MM.1S (cell line): ENCODE measurements at regions not wholly inside any gene's neighbourhood (a gene's known extent, or its start where the extent isn't known, plus 50 kb on each side); places are given as distances from the start of the nearest gene placed in this dataset.
"Not testable (repeated sequence)": the region's sequence is repeated elsewhere in the genome, so short reads cannot be mapped to it uniquely, and the experiment has no call there.

Source experiments
- DNase-seq: peaks from one replicate; pipeline ENCODE4 v3.0.0-alpha.2; 2015
- H2AFZ ChIP-seq: fragments of 300-600 bp; sonication (generic); 2 replicates; pipeline ENCODE4 v1.6.0; 2016; ENCODE audit warnings: antibody characterized with exemption, low read length
- H3F3A ChIP-seq: fragments of 300-600 bp; sonication (generic); 2 replicates; pipeline ENCODE4 v1.6.1; 2016; ENCODE audit warnings: mild to moderate bottlenecking, antibody characterized with exemption, low read length, moderate library complexity, mixed read lengths; ENCODE audit not compliant: insufficient read depth
- H3K27ac ChIP-seq: fragments of 300-600 bp; sonication (generic); 2 replicates; pipeline ENCODE4 v1.5.1; 2016; ENCODE audit warnings: mild to moderate bottlenecking, low read length
- H3K27me3 ChIP-seq: fragments of 300-600 bp; sonication (generic); replicated peaks from 2 replicates; pipeline ENCODE4 v1.6.0; 2016; ENCODE audit warnings: low read length; ENCODE audit not compliant: insufficient read depth
- H3K36me3 ChIP-seq: fragments of 300-600 bp; sonication (generic); replicated peaks from 2 replicates; pipeline ENCODE4 v1.6.1; 2016; ENCODE audit warnings: mild to moderate bottlenecking, low read length, mixed read lengths; ENCODE audit not compliant: insufficient read depth
- H3K4me1 ChIP-seq: fragments of 300-600 bp; sonication (generic); 2 replicates; pipeline ENCODE4 v1.6.1; 2016; ENCODE audit warnings: low read length, mixed read lengths
- H3K4me2 ChIP-seq: fragments of 300-600 bp; sonication (generic); 2 replicates; pipeline ENCODE4 v1.6.0; 2016; ENCODE audit warnings: low read depth, low read length
- H3K4me3 ChIP-seq: fragments of 300-600 bp; sonication (generic); 2 replicates; pipeline ENCODE4 v1.5.1; 2016; ENCODE audit warnings: low read length, mixed read lengths
- H3K79me2 ChIP-seq: fragments of 300-600 bp; sonication (generic); 2 replicates; pipeline ENCODE4 v1.6.1; 2016; ENCODE audit warnings: mixed run types, low read length, mixed read lengths
- H3K9ac ChIP-seq: fragments of 300-600 bp; sonication (generic); 2 replicates; pipeline ENCODE4 v1.6.1; 2016; ENCODE audit warnings: low read length, mixed read lengths
- H3K9me2 ChIP-seq: fragments of 300-600 bp; sonication (generic); replicated peaks from 2 replicates; pipeline ENCODE4 v1.6.1; 2016; ENCODE audit warnings: mild to moderate bottlenecking, low read length, mixed read lengths; ENCODE audit not compliant: insufficient read depth
- H3K9me3 ChIP-seq: fragments of 300-600 bp; sonication (generic); replicated peaks from 2 replicates; pipeline ENCODE4 v1.6.1; 2016; ENCODE audit warnings: mild to moderate bottlenecking, low read length, mixed read lengths; ENCODE audit not compliant: insufficient read depth
- H4K20me1 ChIP-seq: fragments of 300-600 bp; sonication (generic); 2 replicates; pipeline ENCODE4 v1.6.1; 2016; ENCODE audit warnings: mild to moderate bottlenecking, low read length, moderate library complexity, mixed read lengths; ENCODE audit not compliant: insufficient read depth
- EZH2 ChIP-seq: fragments of 300-600 bp; sonication (generic); optimal IDR thresholded peaks from 2 replicates; pipeline ENCODE3; 2017; ENCODE audit warnings: low read depth, mild to moderate bottlenecking, antibody characterized with exemption, low read length, mixed read lengths
- EZH2phosphoT487 ChIP-seq: fragments of 300-600 bp; sonication (generic); IDR thresholded peaks from 2 replicates; pipeline ENCODE4 v1.6.1; 2018; ENCODE audit warnings: antibody characterized with exemption, low read length
- TF ChIP-seq, protein P1 (sequence below): fragments of 300-600 bp; sonication (generic); IDR thresholded peaks from 2 replicates; pipeline ENCODE4 v1.5.1; 2016; ENCODE audit warnings: antibody characterized with exemption, low read length, mixed read lengths

- TF ChIP-seq EZH2phosphoT487 = no peak
- TF ChIP-seq, protein P1, sequence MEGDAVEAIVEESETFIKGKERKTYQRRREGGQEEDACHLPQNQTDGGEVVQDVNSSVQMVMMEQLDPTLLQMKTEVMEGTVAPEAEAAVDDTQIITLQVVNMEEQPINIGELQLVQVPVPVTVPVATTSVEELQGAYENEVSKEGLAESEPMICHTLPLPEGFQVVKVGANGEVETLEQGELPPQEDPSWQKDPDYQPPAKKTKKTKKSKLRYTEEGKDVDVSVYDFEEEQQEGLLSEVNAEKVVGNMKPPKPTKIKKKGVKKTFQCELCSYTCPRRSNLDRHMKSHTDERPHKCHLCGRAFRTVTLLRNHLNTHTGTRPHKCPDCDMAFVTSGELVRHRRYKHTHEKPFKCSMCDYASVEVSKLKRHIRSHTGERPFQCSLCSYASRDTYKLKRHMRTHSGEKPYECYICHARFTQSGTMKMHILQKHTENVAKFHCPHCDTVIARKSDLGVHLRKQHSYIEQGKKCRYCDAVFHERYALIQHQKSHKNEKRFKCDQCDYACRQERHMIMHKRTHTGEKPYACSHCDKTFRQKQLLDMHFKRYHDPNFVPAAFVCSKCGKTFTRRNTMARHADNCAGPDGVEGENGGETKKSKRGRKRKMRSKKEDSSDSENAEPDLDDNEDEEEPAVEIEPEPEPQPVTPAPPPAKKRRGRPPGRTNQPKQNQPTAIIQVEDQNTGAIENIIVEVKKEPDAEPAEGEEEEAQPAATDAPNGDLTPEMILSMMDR = no peak
- no peak for TF ChIP-seq EZH2
- Histone ChIP-seq H3K27me3 (no peaks in the 10 kb centered on the region), H3K79me2 (no peaks in the 10 kb centered on the region), H3K4me1 (no peaks in the 10 kb centered on the region), H3K9me3 (no peaks in the 10 kb centered on the region), H3K27ac (no peak overlapping the region), H3K36me3 (no peaks in the 10 kb centered on the region), H3K9me2 (no peaks in the 10 kb centered on the region), H3F3A (no peaks in the 10 kb centered on the region), H2AFZ (no peak overlapping the region), H4K20me1 (no peaks in the 10 kb centered on the region), H3K4me2 (no peak overlapping the region), H3K9ac (no peak overlapping the region), H3K4me3 (no peak overlapping the region)
- no peak for DNase-seq
Observed at GRCh38 chr5:17966640-17967402, 332.6 kb downstream of the TAF11L14 start.

DNA sequence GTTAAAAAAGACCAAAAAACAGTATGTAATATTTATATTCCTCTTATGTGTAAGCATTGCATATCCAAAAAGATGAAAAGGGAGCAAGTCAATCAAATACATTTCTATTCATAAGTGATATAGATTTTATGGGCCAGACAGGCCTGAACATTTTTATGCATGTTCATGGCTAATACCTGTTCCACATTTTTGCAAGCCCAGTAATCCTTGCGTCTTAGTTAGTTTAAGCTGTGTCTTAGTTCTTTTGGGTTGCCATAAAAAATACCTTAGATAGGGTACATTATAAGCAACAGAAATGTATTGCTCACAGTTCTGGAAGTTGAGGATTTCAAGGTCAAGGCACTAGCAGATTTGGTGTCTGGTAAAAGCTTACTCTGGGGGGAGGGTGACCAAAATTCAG, 342.1 kb downstream of the TAF11L14 start:
- no peaks in the 10 kb centered on the region for H3K36me3 ChIP-seq
- H3K27ac ChIP-seq = no peak overlapping the region
- H3K4me3 ChIP-seq = no peak overlapping the region
- H3K79me2 ChIP-seq = no peaks in the 10 kb centered on the region
- H3K9ac ChIP-seq = no peak overlapping the region
- H3K4me1 ChIP-seq = no peaks in the 10 kb centered on the region
- DNase-seq = no peak
- H3K9me2 ChIP-seq = no peaks in the 10 kb centered on the region
- TF ChIP-seq EZH2phosphoT487 = no peak
- TF ChIP-seq EZH2 = no peak
- TF ChIP-seq, protein P1 = no peak
- no peak overlapping the region for H3K4me2 ChIP-seq
- no peaks in the 10 kb centered on the region for H3K27me3 ChIP-seq
- H2AFZ ChIP-seq = no peak overlapping the region
- H4K20me1 ChIP-seq = no peaks in the 10 kb centered on the region
- H3F3A ChIP-seq = no peaks in the 10 kb centered on the region
- H3K9me3 ChIP-seq = no peaks in the 10 kb centered on the region

- Histone ChIP-seq H3K27me3 (no peaks in the 10 kb centered on the region), H3K79me2 (no peaks in the 10 kb centered on the region), H3K4me3 (no peak overlapping the region), H4K20me1 (no peaks in the 10 kb centered on the region), H3K9ac (no peak overlapping the region), H3K4me2 (no peak overlapping the region), H3K9me2 (no peaks in the 10 kb centered on the region; the same call in 1 of the 2 replicates), H3K36me3 (no peaks in the 10 kb centered on the region), H3K9me3 (no peaks in the 10 kb centered on the region), H3K4me1 (0 out of 2 replicates have a peak, but pooled peaks cover 4% of the 10 kb centered on the region), H2AFZ (no peak overlapping the region), H3K27ac (no peak overlapping the region), H3F3A (no peaks in the 10 kb centered on the region)
- TF ChIP-seq, protein P1 = no peak
- no peak for DNase-seq
Observed at GRCh38 chr5:17978954-17979353, 344.7 kb downstream of the TAF11L14 start.

DNA sequence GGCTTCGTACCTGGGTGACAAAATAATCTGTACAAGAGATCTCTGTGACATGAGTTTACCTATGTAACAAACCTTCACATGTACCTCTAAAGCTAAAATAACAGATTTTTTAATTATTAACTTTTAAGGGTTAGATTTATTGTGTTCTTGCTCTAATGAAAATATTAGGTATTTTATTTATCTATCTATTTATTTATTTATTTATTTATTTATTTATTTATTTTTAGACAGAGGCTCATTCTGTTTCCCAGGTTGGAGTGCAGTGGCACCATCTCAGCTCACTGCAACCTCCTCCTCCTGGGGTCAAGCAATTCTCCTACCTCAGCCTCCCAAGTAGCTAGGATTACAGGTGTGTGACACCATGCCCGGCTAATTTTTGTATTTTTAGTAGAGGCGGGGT, 348.4 kb downstream of the TAF11L14 start:
- not testable (repeated sequence) for H4K20me1 ChIP-seq, H3K9me3 ChIP-seq, H3K79me2 ChIP-seq, H3F3A ChIP-seq, H3K4me3 ChIP-seq, DNase-seq, H3K36me3 ChIP-seq, H3K4me2 ChIP-seq, H3K9me2 ChIP-seq, H3K4me1 ChIP-seq, H3K9ac ChIP-seq, H2AFZ ChIP-seq, H3K27me3 ChIP-seq, H3K27ac ChIP-seq
